K562 (cell line): ENCODE measurements at regions not wholly inside any gene's neighbourhood (a gene's known extent, or its start where the extent isn't known, plus 50 kb on each side); places are given as distances from the start of the nearest gene placed in this dataset.

ENCODE experiments used
- HDAC1 ChIP-seq, 2 experiments: fragments of 450-650 bp; IDR thresholded peaks; 2 replicates each; pipeline ENCODE4 v1.6.1; 2016 to 2017; ENCODE audit warnings: inconsistent platforms in 1 of 2, mild to moderate bottlenecking in 1 of 2, moderate library complexity in 1 of 2
- MYNN ChIP-seq, 2 experiments: sonication (generic); formaldehyde crosslinking in 1 of 2; IDR thresholded peaks; 2 replicates each; pipeline versions ENCODE4 v1.5.0 to v1.6.1; 2016 to 2020; ENCODE audit warnings: antibody characterized with exemption in 1 of 2, missing genetic modification reagents in 1 of 2
- NCOR1 ChIP-seq: fragments of 450-650 bp; IDR thresholded peaks from 2 replicates; pipeline ENCODE4 v1.6.1; 2016; ENCODE audit warnings: mild to moderate bottlenecking, moderate library complexity
- PCBP1 ChIP-seq: fragments of 200-400 bp; formaldehyde crosslinking; IDR thresholded peaks from 2 replicates; pipeline ENCODE4 v1.6.1; 2018; ENCODE audit warnings: mild to moderate bottlenecking, low read depth, low read length; ENCODE audit not compliant: poor library complexity, severe bottlenecking
- TRIM24 ChIP-seq, 2 experiments: fragments of 450-650 bp; IDR thresholded peaks; 2 replicates each; pipeline ENCODE4 v1.6.1; 2016
- XRCC5 ChIP-seq: fragments of 200-400 bp; formaldehyde crosslinking; IDR thresholded peaks from 2 replicates; pipeline ENCODE4 v1.6.1; 2017; ENCODE audit warnings: low read depth, mild to moderate bottlenecking, low read length
- ZNF23 ChIP-seq: fragments of 250-450 bp; sonication (Bioruptor Pico); IDR thresholded peaks from 2 replicates; pipeline ENCODE4 v1.4.0; 2020; ENCODE audit warnings: mild to moderate bottlenecking
- ZNF668 ChIP-seq: fragments of 250-450 bp; sonication (Bioruptor Pico); IDR thresholded peaks from 2 replicates; pipeline ENCODE4 v1.8.0; 2022; ENCODE audit warnings: mild to moderate bottlenecking, inconsistent platforms
- TF ChIP-seq, protein P1 (sequence below), 2 experiments: fragments of 450-650 bp; formaldehyde crosslinking in 1 of 2; IDR thresholded peaks; 2 replicates each; pipeline versions ENCODE4 v1.4.0 to v1.6.1; 2014 to 2020; ENCODE audit warnings: mild to moderate bottlenecking in 2 of 2, borderline replicate concordance in 1 of 2, low read depth in 1 of 2
- TF ChIP-seq, protein P2 (sequence below): fragments of 450-650 bp; IDR thresholded peaks from 2 replicates; pipeline ENCODE4 v1.6.1; 2016; ENCODE audit warnings: low read depth, mild to moderate bottlenecking, moderate library complexity
- TF ChIP-seq, protein P3 (sequence below): fragments of 450-650 bp; formaldehyde crosslinking; IDR thresholded peaks from 2 replicates; pipeline ENCODE4 v1.4.0; 2020; ENCODE audit warnings: mild to moderate bottlenecking, moderate library complexity
- TF ChIP-seq, protein P4 (sequence below): fragments of 200-800 bp; sonication (Bioruptor generic); IDR thresholded peaks from 2 replicates; pipeline ENCODE4 v1.6.1; 2016; ENCODE audit warnings: missing genetic modification characterization, missing compliant biosample characterization

DNA sequence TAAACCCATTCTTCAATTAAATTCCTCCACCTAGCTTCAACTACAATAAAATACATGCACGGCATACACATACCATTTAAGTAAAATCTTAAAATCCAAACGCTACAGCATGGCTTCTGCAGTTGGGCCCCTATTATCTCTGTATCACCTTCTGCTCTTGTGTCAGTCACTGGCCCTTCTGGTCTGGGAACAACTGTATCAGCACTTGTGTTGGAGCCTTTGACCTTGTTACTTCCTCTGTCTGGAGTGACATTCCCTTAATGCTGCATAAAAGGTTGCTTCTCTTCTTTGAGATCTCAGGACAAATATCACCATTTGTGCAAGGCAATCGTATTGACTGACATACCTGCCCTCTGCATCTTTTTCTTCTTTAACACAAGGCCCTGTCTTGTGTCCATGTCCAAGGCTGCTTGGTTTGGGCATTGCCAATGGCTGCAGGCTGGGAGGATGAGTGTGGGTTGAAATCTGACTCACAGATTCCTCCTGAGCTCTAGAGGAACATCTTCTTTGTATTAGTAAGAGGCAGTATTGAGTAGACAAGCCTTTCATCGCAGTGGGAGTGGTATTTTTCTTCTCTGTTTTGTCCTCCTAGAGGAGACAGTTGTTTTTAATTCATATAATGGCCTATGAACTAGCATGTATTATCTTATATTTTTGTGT is 267.8 kb upstream of the TRIB2 start (continued):
- TF ChIP-seq, protein P1, sequence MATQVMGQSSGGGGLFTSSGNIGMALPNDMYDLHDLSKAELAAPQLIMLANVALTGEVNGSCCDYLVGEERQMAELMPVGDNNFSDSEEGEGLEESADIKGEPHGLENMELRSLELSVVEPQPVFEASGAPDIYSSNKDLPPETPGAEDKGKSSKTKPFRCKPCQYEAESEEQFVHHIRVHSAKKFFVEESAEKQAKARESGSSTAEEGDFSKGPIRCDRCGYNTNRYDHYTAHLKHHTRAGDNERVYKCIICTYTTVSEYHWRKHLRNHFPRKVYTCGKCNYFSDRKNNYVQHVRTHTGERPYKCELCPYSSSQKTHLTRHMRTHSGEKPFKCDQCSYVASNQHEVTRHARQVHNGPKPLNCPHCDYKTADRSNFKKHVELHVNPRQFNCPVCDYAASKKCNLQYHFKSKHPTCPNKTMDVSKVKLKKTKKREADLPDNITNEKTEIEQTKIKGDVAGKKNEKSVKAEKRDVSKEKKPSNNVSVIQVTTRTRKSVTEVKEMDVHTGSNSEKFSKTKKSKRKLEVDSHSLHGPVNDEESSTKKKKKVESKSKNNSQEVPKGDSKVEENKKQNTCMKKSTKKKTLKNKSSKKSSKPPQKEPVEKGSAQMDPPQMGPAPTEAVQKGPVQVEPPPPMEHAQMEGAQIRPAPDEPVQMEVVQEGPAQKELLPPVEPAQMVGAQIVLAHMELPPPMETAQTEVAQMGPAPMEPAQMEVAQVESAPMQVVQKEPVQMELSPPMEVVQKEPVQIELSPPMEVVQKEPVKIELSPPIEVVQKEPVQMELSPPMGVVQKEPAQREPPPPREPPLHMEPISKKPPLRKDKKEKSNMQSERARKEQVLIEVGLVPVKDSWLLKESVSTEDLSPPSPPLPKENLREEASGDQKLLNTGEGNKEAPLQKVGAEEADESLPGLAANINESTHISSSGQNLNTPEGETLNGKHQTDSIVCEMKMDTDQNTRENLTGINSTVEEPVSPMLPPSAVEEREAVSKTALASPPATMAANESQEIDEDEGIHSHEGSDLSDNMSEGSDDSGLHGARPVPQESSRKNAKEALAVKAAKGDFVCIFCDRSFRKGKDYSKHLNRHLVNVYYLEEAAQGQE (IDR thresholded peaks at IDR 0.05; ENCODE audit: borderline replicate concordance) = peak; percentile 11; the same call in 1 of the 2 replicates
- TF ChIP-seq, protein P1 (CRISPR knock-in tag; IDR thresholded peaks at IDR 0.05; ENCODE audit: low read depth) = no peak
- TF ChIP-seq HDAC1 (IDR thresholded peaks at IDR 0.05) = peak in 1 of 2 experiments; percentile 80; a peak in 3 of 4 replicates
- TF ChIP-seq ZNF668 = no peak
- peak in 1 of 2 experiments; percentile 67; a peak in 1 of 4 replicates for TF ChIP-seq TRIM24 (IDR thresholded peaks at IDR 0.05)
- TF ChIP-seq, protein P2, sequence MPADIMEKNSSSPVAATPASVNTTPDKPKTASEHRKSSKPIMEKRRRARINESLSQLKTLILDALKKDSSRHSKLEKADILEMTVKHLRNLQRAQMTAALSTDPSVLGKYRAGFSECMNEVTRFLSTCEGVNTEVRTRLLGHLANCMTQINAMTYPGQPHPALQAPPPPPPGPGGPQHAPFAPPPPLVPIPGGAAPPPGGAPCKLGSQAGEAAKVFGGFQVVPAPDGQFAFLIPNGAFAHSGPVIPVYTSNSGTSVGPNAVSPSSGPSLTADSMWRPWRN = peak; percentile 21; the same call in 1 of the 2 replicates
- TF ChIP-seq MYNN (IDR thresholded peaks at IDR 0.05) = no peak
- no peak for TF ChIP-seq MYNN (CRISPR knock-in tag; IDR thresholded peaks at IDR 0.05)
- no peak for TF ChIP-seq ZNF23
- TF ChIP-seq XRCC5 = no peak
- TF ChIP-seq, protein P3, sequence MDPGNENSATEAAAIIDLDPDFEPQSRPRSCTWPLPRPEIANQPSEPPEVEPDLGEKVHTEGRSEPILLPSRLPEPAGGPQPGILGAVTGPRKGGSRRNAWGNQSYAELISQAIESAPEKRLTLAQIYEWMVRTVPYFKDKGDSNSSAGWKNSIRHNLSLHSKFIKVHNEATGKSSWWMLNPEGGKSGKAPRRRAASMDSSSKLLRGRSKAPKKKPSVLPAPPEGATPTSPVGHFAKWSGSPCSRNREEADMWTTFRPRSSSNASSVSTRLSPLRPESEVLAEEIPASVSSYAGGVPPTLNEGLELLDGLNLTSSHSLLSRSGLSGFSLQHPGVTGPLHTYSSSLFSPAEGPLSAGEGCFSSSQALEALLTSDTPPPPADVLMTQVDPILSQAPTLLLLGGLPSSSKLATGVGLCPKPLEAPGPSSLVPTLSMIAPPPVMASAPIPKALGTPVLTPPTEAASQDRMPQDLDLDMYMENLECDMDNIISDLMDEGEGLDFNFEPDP = no peak
- peak; percentile 76 for TF ChIP-seq NCOR1
- no peak for TF ChIP-seq PCBP1
- TF ChIP-seq, protein P4, sequence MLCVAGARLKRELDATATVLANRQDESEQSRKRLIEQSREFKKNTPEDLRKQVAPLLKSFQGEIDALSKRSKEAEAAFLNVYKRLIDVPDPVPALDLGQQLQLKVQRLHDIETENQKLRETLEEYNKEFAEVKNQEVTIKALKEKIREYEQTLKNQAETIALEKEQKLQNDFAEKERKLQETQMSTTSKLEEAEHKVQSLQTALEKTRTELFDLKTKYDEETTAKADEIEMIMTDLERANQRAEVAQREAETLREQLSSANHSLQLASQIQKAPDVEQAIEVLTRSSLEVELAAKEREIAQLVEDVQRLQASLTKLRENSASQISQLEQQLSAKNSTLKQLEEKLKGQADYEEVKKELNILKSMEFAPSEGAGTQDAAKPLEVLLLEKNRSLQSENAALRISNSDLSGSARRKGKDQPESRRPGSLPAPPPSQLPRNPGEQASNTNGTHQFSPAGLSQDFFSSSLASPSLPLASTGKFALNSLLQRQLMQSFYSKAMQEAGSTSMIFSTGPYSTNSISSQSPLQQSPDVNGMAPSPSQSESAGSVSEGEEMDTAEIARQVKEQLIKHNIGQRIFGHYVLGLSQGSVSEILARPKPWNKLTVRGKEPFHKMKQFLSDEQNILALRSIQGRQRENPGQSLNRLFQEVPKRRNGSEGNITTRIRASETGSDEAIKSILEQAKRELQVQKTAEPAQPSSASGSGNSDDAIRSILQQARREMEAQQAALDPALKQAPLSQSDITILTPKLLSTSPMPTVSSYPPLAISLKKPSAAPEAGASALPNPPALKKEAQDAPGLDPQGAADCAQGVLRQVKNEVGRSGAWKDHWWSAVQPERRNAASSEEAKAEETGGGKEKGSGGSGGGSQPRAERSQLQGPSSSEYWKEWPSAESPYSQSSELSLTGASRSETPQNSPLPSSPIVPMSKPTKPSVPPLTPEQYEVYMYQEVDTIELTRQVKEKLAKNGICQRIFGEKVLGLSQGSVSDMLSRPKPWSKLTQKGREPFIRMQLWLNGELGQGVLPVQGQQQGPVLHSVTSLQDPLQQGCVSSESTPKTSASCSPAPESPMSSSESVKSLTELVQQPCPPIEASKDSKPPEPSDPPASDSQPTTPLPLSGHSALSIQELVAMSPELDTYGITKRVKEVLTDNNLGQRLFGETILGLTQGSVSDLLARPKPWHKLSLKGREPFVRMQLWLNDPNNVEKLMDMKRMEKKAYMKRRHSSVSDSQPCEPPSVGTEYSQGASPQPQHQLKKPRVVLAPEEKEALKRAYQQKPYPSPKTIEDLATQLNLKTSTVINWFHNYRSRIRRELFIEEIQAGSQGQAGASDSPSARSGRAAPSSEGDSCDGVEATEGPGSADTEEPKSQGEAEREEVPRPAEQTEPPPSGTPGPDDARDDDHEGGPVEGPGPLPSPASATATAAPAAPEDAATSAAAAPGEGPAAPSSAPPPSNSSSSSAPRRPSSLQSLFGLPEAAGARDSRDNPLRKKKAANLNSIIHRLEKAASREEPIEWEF (CRISPR knock-in tag) = no peak
